Effector memory CD4-positive, alpha-beta T cell (primary cell): ENCODE measurements at regions not wholly inside any gene's neighbourhood (a gene's known extent, or its start where the extent isn't known, plus 50 kb on each side); places are given as distances from the start of the nearest gene placed in this dataset.

Experiments used
- DNase-seq, 3 donors: peaks; one replicate each; pipeline ENCODE4 v3.0.0-alpha.2; 2020
- H3K27ac ChIP-seq: 2 replicates; pipeline ENCODE4 v1.7.0; 2013; ENCODE audit warnings: mild to moderate bottlenecking, low read length, moderate library complexity; ENCODE audit not compliant: insufficient read depth, poor library complexity, severe bottlenecking
- H3K27me3 ChIP-seq: replicated peaks from 2 replicates; pipeline ENCODE4 v1.7.0; 2013; ENCODE audit warnings: mild to moderate bottlenecking, low read length; ENCODE audit not compliant: insufficient read depth, control insufficient read depth, poor library complexity, severe bottlenecking
- H3K36me3 ChIP-seq: 2 replicates; pipeline ENCODE4 v1.7.0; 2013; ENCODE audit warnings: mild to moderate bottlenecking, low read length, moderate library complexity; ENCODE audit not compliant: control insufficient read depth, insufficient read depth
- H3K4me1 ChIP-seq: 2 replicates; pipeline ENCODE4 v1.7.0; 2013; ENCODE audit warnings: low read length, mild to moderate bottlenecking; ENCODE audit not compliant: control insufficient read depth, insufficient read depth, poor library complexity, severe bottlenecking
- H3K4me3 ChIP-seq: 2 replicates; pipeline ENCODE4 v1.7.0; 2013; ENCODE audit warnings: low read length, low read depth, mild to moderate bottlenecking; ENCODE audit not compliant: insufficient read depth, poor library complexity, severe bottlenecking
- H3K9me3 ChIP-seq: 2 replicates; pipeline ENCODE4 v1.7.0; 2013; ENCODE audit warnings: mild to moderate bottlenecking, low read length, moderate library complexity; ENCODE audit not compliant: control insufficient read depth

- Histone ChIP-seq H3K9me3 (no peaks in the 10 kb centered on the region), H3K36me3 (no peaks in the 10 kb centered on the region), H3K4me3 (no peak overlapping the region), H3K4me1 (no peaks in the 10 kb centered on the region), H3K27ac (no peak overlapping the region), H3K27me3 (no peaks in the 10 kb centered on the region)
- no peak for DNase-seq
Measured at GRCh38 chr5:133691448-133691847, 79.1 kb upstream of the FSTL4 start.

- H3K4me1 ChIP-seq, result no peaks in the 10 kb centered on the region
- H3K4me3 ChIP-seq, result no peak overlapping the region
- no peak for DNase-seq
- no peaks in the 10 kb centered on the region for H3K36me3 ChIP-seq
- H3K27ac ChIP-seq, result no peak overlapping the region
- H3K27me3 ChIP-seq, result no peaks in the 10 kb centered on the region
- H3K9me3 ChIP-seq, result no peaks in the 10 kb centered on the region
Measured at GRCh38 chr5:133690746-133691145, 78.4 kb upstream of the FSTL4 start.

- Histone ChIP-seq H3K9me3 (no peaks in the 10 kb centered on the region), H3K27ac (no peak overlapping the region), H3K4me3 (no peak overlapping the region), H3K4me1 (no peaks in the 10 kb centered on the region), H3K36me3 (no peaks in the 10 kb centered on the region), H3K27me3 (no peaks in the 10 kb centered on the region)
- no peak for DNase-seq
Measured at GRCh38 chr5:133688391-133688790, 76.0 kb upstream of the FSTL4 start.

GRCh38 chr5:133687212-133688061, 75.1 kb upstream of the FSTL4 start:
- no peak for DNase-seq
- Histone ChIP-seq H3K4me1 (no peaks in the 10 kb centered on the region), H3K9me3 (no peaks in the 10 kb centered on the region), H3K36me3 (no peaks in the 10 kb centered on the region), H3K27me3 (no peaks in the 10 kb centered on the region), H3K27ac (no peak overlapping the region), H3K4me3 (no peak overlapping the region)

GRCh38 chr5:133686566-133686965, 74.2 kb upstream of the FSTL4 start:
- Histone ChIP-seq H3K9me3 (no peaks in the 10 kb centered on the region), H3K27ac (no peak overlapping the region), H3K4me1 (no peaks in the 10 kb centered on the region), H3K36me3 (no peaks in the 10 kb centered on the region), H3K4me3 (no peak overlapping the region), H3K27me3 (no peaks in the 10 kb centered on the region)
- no peak for DNase-seq

- Histone ChIP-seq H3K4me1 (no peaks in the 10 kb centered on the region), H3K27me3 (no peaks in the 10 kb centered on the region), H3K36me3 (no peaks in the 10 kb centered on the region), H3K4me3 (no peak overlapping the region), H3K27ac (no peak overlapping the region), H3K9me3 (no peaks in the 10 kb centered on the region)
- no peak for DNase-seq
Measured at GRCh38 chr5:133685402-133686018, 73.2 kb upstream of the FSTL4 start.

- Histone ChIP-seq H3K27ac (no peak overlapping the region), H3K4me1 (no peaks in the 10 kb centered on the region), H3K27me3 (no peaks in the 10 kb centered on the region), H3K9me3 (no peaks in the 10 kb centered on the region), H3K4me3 (no peak overlapping the region), H3K36me3 (no peaks in the 10 kb centered on the region)
- DNase-seq, result no peak
Measured at GRCh38 chr5:133683646-133684596, 71.6 kb upstream of the FSTL4 start.

- Histone ChIP-seq H3K27ac (no peak overlapping the region), H3K27me3 (no peaks in the 10 kb centered on the region), H3K9me3 (no peaks in the 10 kb centered on the region), H3K36me3 (no peaks in the 10 kb centered on the region), H3K4me3 (no peak overlapping the region), H3K4me1 (no peaks in the 10 kb centered on the region)
- DNase-seq, result no peak
Measured at GRCh38 chr5:133682451-133682850, 70.1 kb upstream of the FSTL4 start.

- H3K36me3 ChIP-seq, result no peaks in the 10 kb centered on the region
- no peaks in the 10 kb centered on the region for H3K9me3 ChIP-seq
- DNase-seq, result no peak
- no peak overlapping the region for H3K4me3 ChIP-seq
- no peaks in the 10 kb centered on the region for H3K27me3 ChIP-seq
- H3K27ac ChIP-seq, result no peak overlapping the region
- H3K4me1 ChIP-seq, result no peaks in the 10 kb centered on the region
Measured at GRCh38 chr5:133681896-133682295, 69.6 kb upstream of the FSTL4 start.
